ENCODE measurements at regions not wholly inside any gene's neighbourhood (a gene's known extent, or its start where the extent isn't known, plus 50 kb on each side); places are given as distances from the start of the nearest gene placed in this dataset.
"Not testable (repeated sequence)": the region's sequence is repeated elsewhere in the genome, so short reads cannot be mapped to it uniquely, and the experiment has no call there.

DNA sequence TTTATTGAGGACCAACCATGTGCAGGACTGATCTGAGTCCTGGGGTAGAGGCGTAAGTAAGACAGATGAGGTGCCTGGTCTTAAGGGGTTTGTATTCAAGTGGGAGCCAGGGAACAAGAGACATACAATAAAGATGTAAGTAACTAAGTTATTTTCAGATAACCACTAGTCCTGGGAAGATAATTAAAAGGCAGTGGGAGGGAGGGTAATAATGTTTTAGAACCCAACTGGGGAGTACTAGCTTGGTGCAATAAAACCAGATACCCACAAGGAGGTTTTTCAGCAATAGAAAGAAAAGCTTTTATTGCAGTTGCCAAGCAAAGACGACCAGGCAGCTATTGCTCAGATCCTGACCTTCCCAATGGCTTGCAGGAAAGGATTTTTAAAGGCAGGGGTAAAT, 893.7 kb downstream of the UQCRFS1 start:
- DNase-seq (ENCODE audit: low read depth in 3 of 3, low spot score in 2 of 3): no peak

DNA sequence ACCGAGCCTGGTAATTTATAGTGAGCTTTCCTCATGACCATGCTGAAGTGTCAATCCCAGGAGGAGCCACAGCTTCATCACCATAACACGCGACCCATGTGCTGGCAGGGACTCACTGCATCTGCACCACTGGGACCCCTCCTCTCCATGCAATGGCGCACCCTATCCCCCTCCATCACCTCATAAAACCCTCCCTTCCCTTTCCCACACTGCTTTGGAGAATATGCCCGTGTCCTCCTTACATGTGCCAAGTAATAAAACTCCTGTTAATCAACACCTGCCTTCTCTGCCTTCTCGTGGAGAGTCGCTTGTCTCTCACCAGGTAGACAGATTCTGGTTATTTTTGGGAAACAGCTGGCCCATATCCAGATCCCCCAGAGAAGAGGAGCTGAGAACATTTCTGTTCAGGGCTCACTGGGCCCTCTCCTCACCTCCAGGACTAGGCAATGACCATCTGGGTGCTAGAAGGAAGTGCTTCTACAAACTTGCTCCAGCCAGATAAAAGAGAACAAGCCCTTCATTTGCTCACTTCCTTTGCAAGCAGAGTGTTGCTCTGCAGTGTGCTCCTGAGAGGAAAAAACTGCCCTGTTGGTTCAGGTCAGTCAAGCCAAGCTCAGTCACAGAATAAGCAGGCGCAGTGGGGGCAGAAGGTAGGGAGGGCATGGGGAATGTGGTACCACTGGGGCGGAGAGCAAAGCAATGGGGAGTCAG, 894.3 kb downstream of the UQCRFS1 start:
- no peak for DNase-seq (ENCODE audit: low read depth in 3 of 3, low spot score in 2 of 3)

GRCh38 chr19:28316464-28316863, 896.5 kb downstream of the UQCRFS1 start:
- DNase-seq (ENCODE audit: low read depth in 3 of 3, low spot score in 2 of 3): no peak

DNA sequence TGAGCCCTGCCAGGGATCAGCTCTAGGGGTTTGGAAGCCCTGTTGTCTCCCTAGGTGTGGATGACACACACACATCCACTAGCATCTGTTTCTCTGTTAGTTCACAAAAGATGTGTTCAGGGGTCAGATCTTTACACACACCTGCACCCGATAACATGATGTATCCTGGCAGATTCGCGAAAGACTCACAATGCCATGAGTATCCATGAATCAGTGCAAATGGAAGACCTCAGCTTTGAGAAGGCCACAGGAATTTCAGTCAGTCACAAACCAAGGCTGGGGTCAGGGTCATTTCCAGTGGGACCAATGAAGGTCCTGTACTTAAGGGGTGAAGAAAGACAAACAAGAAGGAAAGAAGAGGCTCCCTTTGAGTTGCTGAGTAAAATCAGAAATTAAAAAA, 898.2 kb downstream of the UQCRFS1 start:
- DNase-seq (ENCODE audit: low read depth in 3 of 3, low spot score in 2 of 3): no peak

DNA sequence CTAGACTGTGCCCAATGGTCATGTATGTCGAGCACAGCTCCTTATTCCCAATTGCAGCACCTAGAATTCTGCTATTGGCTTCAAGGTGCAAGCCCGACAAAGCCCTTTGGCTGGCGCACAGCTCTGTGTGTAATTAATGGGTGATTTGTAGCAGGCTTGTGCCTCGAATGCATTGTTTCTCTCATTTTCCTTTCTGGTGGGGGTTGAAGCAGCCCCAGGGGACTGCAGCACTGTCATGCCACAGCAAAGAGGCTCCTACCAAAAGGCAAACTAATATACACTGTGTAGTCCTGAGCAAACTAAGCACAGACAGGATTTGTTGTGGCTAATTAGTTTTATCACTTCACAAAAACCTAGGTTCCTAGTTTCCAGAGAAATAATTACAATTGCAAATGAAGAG, 898.7 kb downstream of the UQCRFS1 start:
- DNase-seq (ENCODE audit: low read depth in 3 of 3, low spot score in 2 of 3): no peak

DNA sequence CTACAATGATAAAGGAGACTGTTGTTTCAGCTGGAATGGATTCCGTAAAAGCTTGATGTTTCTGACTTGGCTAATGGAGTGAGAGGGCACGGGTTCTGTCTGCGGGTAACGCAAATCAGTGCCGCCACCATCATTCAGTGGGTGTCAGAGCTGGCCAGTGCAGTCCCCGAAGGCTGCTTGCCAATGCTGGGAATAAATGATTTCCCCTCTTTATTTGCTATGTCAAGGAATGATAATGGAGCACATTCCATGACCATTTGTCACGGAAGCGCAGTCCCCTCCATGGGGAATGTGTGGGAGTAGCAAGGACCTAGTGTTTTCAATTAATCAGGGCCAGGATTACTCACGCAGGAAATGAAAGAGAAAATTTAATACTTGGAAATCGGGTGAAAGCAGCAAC, 899.3 kb downstream of the UQCRFS1 start:
- DNase-seq (ENCODE audit: low read depth in 3 of 3, low spot score in 2 of 3): peak in 1 of 3 donors; percentile 29

DNA sequence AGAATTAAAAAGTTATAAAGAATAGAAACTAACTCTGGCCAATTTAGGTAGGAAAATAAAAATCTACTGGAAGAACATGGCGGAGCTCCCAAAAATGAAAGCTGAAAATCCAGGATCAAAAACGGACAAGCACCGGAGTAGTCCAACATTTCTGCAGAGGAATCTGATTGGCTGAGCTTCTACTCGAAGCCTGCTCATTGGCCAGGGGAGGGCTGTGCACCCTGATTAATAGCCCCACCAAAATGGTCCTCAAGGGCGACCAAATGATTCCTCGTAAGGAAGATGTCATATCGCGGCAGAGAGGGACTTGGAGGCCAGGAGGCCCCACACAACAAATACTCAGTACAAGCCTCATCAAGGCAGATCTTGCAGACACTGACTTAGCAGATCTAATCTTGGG, 900.7 kb downstream of the UQCRFS1 start:
- no peak for DNase-seq (ENCODE audit: low read depth in 3 of 3, low spot score in 2 of 3)

GRCh38 chr19:28310829-28311228, 902.1 kb downstream of the UQCRFS1 start:
- not testable (repeated sequence) for DNase-seq (ENCODE audit: low read depth in 3 of 3, low spot score in 2 of 3)

DNA sequence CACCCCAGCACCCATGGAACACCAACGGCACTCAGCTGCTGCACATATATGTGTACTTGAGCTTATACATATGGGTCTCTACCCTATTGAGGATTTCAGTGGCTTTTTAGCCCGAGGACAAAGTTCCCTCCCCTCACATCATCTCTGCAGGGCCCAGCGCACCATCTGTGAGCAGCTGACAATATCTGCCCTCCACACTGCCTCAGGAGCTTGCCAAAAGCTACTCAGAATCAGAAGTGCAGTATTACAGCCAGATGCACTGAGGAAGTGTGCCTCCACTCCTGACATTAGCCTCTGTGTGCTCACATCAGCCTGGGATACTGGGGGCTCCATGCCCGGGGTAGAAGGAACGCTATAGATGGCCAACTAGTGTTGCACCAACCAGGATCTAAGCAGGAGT, 903.9 kb downstream of the UQCRFS1 start:
- DNase-seq (ENCODE audit: low read depth in 3 of 3, low spot score in 2 of 3): no peak

GRCh38 chr19:28307963-28308362, 905.0 kb downstream of the UQCRFS1 start:
- DNase-seq (ENCODE audit: low read depth in 3 of 3, low spot score in 2 of 3): no peak

DNA sequence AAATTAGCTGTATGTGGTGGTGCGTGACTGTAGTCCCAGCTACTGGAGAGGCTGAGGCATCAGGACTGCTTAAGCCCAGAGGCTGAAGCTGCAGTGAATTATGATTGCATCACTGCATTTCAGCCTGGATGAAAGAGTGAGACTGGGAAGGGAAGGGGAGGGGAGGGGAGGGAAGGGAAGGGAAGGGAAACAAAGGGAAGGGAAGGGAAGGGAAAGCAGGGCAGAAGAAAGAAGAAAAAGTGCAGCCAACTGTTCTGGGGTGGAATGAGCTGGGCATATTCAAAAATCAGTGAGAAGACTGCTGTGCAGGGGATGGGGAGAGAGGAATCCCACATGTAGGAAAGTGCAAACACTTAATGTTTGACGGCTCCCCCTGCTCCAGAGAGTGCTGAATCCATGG, 905.5 kb downstream of the UQCRFS1 start:
- DNase-seq (ENCODE audit: low read depth in 3 of 3, low spot score in 2 of 3): no peak

DNA sequence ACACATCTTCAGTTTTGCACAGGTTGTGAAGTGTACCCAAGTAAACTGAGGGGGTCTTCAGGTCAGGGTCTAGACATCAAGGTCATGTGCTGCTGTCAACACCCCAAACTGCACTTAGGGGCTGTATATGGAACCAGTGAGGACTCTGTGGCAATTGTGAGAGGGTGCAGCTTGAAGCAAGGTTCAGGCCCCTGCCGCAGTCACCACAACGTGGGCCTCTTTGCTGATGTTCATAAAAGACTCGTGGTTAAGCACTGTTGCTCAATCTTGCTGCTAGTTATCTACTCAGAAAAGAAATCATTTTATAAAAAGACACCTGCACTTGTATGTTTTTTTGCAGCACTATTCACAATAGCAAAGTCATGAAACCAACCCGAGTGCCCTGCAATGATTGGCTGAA, 907.4 kb downstream of the UQCRFS1 start:
- no peak for DNase-seq (ENCODE audit: low read depth in 3 of 3, low spot score in 2 of 3)

DNA sequence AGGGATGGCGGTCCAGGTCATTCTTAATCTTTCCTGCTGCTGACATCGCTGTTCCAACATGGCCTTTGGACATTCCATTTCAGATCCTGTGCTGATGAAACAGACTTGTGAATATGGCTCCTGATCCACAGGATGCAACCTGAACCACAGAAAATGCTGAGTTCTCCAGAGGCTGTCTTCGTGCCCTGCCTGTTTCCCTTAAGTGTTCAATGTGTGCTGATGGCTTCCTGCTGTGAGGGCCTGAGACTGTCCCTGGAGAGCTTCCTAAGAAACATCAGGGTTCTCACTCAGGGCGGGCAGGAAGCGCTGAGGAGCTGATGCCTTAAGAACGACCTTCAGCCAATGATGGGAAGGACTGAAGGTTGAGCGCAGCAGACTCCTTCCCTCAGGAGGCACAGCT, 909.4 kb downstream of the UQCRFS1 start:
- DNase-seq (ENCODE audit: low read depth in 3 of 3, low spot score in 2 of 3): no peak

DNA sequence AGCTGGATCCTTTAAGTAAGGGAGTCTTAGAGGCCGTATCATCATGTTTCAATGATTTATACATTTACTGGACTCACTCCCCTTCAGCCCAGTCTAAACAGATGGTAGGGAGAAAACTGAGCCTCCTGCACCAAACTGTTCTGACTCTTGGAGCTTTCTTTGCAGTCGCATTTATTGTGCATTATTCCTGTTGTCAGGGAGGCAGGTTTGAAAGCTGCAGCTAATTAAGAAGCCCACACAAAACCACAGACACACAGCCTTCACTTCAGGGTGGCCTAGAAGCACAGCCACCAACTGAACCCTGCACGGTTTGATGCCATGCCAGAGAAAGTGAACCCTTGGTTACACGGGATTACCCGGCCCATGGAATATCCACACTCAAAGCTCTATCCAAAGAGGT, 911.0 kb downstream of the UQCRFS1 start:
- no peak for DNase-seq (ENCODE audit: low read depth in 3 of 3, low spot score in 2 of 3)

DNA sequence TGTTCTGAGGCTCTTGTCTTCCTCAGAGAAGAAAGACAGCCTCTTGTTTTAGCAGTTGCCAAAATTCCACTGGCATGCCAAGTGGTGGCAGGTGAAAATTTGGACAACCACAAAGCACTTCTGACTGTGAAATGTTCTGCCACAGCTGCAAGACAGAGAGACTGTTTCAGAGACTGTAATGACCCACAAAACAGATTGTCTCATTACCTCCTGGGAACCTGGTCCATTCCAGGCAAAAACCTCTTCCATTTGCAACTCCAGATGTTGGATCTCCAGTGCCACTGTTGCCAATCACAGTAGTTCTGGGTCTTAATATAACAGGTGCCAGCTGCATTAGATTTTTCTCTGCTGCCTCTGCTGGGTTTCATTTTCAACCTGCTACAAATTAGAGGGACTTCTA, 911.5 kb downstream of the UQCRFS1 start:
- DNase-seq (ENCODE audit: low read depth in 3 of 3, low spot score in 2 of 3): no peak

GRCh38 chr19:28299649-28300048, 913.3 kb downstream of the UQCRFS1 start:
- no peak for DNase-seq (ENCODE audit: low read depth in 3 of 3, low spot score in 2 of 3)

- no peak for DNase-seq (ENCODE audit: low read depth in 3 of 3, low spot score in 2 of 3)
These were observed 915.3 kb downstream of the UQCRFS1 start for GRCh38 chr19:28297586-28298157.

GRCh38 chr19:28297036-28297435, 915.9 kb downstream of the UQCRFS1 start:
- DNase-seq (ENCODE audit: low read depth in 3 of 3, low spot score in 2 of 3): no peak

DNA sequence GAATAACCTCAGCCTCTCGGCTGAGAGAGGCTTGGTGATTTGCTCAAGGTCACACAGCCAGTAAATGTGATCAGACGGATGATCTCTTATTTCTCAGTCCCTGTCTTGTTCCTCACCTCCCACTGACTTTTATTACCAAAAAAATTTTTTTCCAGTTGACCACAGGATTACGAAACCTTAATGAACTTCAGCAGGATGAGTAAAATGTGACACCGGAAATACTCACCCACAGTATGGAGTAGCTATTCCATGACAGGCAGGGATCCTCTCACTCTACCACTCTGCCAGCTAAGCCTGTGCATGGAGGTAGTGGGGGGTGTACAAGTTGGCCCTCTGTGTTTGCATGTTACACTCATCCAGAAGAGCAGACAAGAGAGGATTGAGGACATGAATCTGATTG, 916.4 kb downstream of the UQCRFS1 start:
- DNase-seq (ENCODE audit: low read depth in 3 of 3, low spot score in 2 of 3): no peak

GRCh38 chr19:28294975-28295374, 918.0 kb downstream of the UQCRFS1 start:
- not testable (repeated sequence) for DNase-seq (ENCODE audit: low read depth in 3 of 3, low spot score in 2 of 3)

DNA sequence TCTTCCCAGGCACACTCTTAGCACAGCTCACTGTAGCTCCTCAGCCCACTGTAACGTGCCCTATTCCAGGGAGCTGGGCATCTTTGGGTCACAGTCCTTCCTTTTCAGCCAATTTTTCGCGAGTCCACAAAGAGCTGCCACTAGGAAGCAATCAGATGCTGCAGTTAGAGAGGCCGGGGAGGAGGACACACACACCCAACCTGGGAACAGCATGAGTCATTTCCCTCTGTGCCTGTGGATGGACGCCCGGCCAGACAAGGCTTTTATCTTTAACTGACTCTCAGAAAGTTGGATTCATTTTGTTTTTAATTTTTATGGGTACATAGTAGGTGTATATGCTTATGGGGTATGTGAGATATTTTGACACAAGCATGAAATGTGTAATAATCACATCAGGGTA, 918.6 kb downstream of the UQCRFS1 start:
- no peak for DNase-seq (ENCODE audit: low read depth in 3 of 3, low spot score in 2 of 3)

DNA sequence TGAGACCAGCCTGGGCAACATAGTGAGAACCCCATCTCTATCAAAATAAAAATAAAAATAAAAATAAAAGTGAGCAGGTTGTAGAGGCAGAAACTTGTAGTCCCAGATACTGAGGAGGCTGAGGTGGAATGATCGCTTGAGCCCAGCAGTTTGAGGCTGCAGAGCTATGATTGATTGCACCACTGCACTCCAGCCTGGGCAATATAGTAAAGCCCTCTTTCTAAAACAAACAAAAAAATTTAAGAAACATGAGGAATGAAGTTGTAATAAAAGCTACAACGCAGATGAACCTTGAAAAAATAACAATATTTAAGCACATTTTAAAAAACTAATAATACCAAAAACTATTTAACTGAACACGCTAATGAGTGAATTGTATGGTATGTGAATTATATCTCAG, 919.3 kb downstream of the UQCRFS1 start:
- DNase-seq (ENCODE audit: low read depth in 3 of 3, low spot score in 2 of 3): no peak
